Lung (tissue), 11 donors: ENCODE measurements at regions not wholly inside any gene's neighbourhood (a gene's known extent, or its start where the extent isn't known, plus 50 kb on each side); places are given as distances from the start of the nearest gene placed in this dataset.
A peak's percentile ranks its signal among the peaks of the same experiment; 100 is the strongest.

Experiments used
- ATAC-seq: fragments of 200-7000 bp; cut with Tn5 transposase; one replicate; pipeline ENCODE4 v1.9.1; 2020; ENCODE audit warnings: moderate number of reproducible peaks; ENCODE audit not compliant: insufficient read depth, low FRiP score
- DNase-seq, 3 donors: peaks; one replicate each; pipeline ENCODE4 v3.0.0-alpha.2; 2013 to 2017
- H3K27ac ChIP-seq, 2 donors: one replicate each; pipeline ENCODE4 v1.5.1; 2013; ENCODE audit warnings: mild to moderate bottlenecking in 2 of 2, moderate library complexity in 2 of 2, control low read depth in 1 of 2, inconsistent platforms in 1 of 2, low read depth in 1 of 2, low read length in 1 of 2
- H3K27me3 ChIP-seq, 3 donors: one replicate each; pipeline ENCODE4 v1.5.1; 2013; ENCODE audit warnings: low read length in 2 of 3; ENCODE audit not compliant: control insufficient read depth in 3 of 3, insufficient read depth in 3 of 3
- H3K36me3 ChIP-seq, 4 donors: one replicate each; pipeline ENCODE4 v1.5.1; 2013; ENCODE audit warnings: low read length in 4 of 4, mild to moderate bottlenecking in 1 of 4, moderate library complexity in 1 of 4; ENCODE audit not compliant: control insufficient read depth in 4 of 4, insufficient read depth in 4 of 4
- H3K4me1 ChIP-seq, 5 donors: one replicate each; pipeline ENCODE4 v1.5.1; 2013; ENCODE audit warnings: low read length in 5 of 5, mild to moderate bottlenecking in 2 of 5, moderate library complexity in 1 of 5; ENCODE audit not compliant: control insufficient read depth in 5 of 5, insufficient read depth in 5 of 5
- H3K4me3 ChIP-seq: one replicate; pipeline ENCODE4 v1.5.1; 2013; ENCODE audit warnings: mild to moderate bottlenecking, control low read depth, moderate library complexity
- H3K9ac ChIP-seq, 2 donors: one replicate each; pipeline ENCODE4 v1.5.1; 2013; ENCODE audit warnings: low read length in 2 of 2, control low read depth in 1 of 2; ENCODE audit not compliant: insufficient read depth in 1 of 2
- H3K9me3 ChIP-seq, 4 donors: one replicate each; pipeline ENCODE4 v1.5.1; 2013; ENCODE audit warnings: low read length in 3 of 4, mild to moderate bottlenecking in 1 of 4, moderate library complexity in 1 of 4; ENCODE audit not compliant: control insufficient read depth in 4 of 4, insufficient read depth in 3 of 4
- WGBS, 2 donors: extraction: QIAGEN DNeasy Blood & Tissue Kit; methylation state at CpG; one replicate each; pipeline ENCODE4 v1.1.7; 2013; 5-methylcytosine and 5-hydroxymethylcytosine counted together
- TF ChIP-seq, protein P1 (sequence below): IDR thresholded peaks from 2 replicates; pipeline ENCODE4 v1.5.1; 2012; ENCODE audit warnings: mild to moderate bottlenecking; ENCODE audit errors: control extremely low read depth, extremely low read depth
- donor health status: control.
- donor health status: control.
- donor health status: Bipolar disorder and iron deficiency.
- donor health status: healthy.
- donor health status: DM: yes; HTN: yes; CAD: no.

DNA sequence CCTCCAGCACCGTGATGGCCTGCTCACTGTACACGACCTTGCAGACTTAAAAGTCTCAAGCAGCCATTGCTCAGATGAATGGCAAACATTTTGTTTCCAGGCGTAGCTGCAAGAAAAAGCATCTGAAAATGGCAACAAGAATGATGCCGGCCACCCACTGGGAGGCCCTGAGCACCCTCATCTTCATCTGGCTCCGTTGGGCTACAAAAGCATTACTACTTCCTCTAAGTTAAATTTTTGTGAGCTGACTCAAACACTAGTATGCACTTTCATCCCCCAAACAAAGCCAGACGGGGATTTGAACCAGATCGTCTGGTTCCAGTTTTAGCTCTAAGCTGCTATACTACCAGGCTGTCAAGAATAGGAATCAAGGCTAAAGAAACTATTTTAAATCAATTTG, 116.6 kb upstream of the CDK1 start:
- peak in 1 of 3 donors; percentile 31 for DNase-seq
- Histone ChIP-seq H3K4me1 (peaks cover 0 to 5% (median 2%) of the 10 kb centered on the region in 5 donors), H3K27ac (peak overlapping the region in 1 of 2 donors; percentile 47), H3K27me3 (no peaks in the 10 kb centered on the region), H3K4me3 (no peak overlapping the region), H3K36me3 (peaks cover 0 to 3% (median 0%) of the 10 kb centered on the region in 4 donors), H3K9ac (no peak overlapping the region), H3K9me3 (peaks cover 0 to 4% (median 0%) of the 10 kb centered on the region in 4 donors)
- TF ChIP-seq, protein P1, sequence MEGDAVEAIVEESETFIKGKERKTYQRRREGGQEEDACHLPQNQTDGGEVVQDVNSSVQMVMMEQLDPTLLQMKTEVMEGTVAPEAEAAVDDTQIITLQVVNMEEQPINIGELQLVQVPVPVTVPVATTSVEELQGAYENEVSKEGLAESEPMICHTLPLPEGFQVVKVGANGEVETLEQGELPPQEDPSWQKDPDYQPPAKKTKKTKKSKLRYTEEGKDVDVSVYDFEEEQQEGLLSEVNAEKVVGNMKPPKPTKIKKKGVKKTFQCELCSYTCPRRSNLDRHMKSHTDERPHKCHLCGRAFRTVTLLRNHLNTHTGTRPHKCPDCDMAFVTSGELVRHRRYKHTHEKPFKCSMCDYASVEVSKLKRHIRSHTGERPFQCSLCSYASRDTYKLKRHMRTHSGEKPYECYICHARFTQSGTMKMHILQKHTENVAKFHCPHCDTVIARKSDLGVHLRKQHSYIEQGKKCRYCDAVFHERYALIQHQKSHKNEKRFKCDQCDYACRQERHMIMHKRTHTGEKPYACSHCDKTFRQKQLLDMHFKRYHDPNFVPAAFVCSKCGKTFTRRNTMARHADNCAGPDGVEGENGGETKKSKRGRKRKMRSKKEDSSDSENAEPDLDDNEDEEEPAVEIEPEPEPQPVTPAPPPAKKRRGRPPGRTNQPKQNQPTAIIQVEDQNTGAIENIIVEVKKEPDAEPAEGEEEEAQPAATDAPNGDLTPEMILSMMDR, result no peak
- ATAC-seq, result no peak
- WGBS, 2 donors, result 68 to 78% methylated on average over 7 of the region's 7 CpGs

- H3K27ac ChIP-seq, result no peak overlapping the region
- H3K4me3 ChIP-seq, result no peak overlapping the region
- H3K9me3 ChIP-seq, result peaks cover 0 to 4% (median 0%) of the 10 kb centered on the region in 4 donors
- TF ChIP-seq, protein P1, result no peak
- H3K9ac ChIP-seq, result no peak overlapping the region
- 38 to 100% methylated on average over 1 of the region's 1 CpG for WGBS, 2 donors
- no peaks in the 10 kb centered on the region for H3K27me3 ChIP-seq
- no peak for ATAC-seq
- peaks cover 0 to 3% (median 0%) of the 10 kb centered on the region in 4 donors for H3K36me3 ChIP-seq
- peaks cover 0 to 2% (median 0%) of the 10 kb centered on the region in 5 donors for H3K4me1 ChIP-seq
- no peak for DNase-seq
Observed at GRCh38 chr10:60660625-60661024, 117.7 kb upstream of the CDK1 start.

GRCh38 chr10:60654813-60655464, 123.3 kb upstream of the CDK1 start:
- Histone ChIP-seq H3K4me1 (no peaks in the 10 kb centered on the region), H3K27me3 (no peaks in the 10 kb centered on the region), H3K36me3 (no peaks in the 10 kb centered on the region), H3K4me3 (no peak overlapping the region), H3K9me3 (peaks cover 0 to 4% (median 0%) of the 10 kb centered on the region in 4 donors), H3K27ac (no peak overlapping the region), H3K9ac (no peak overlapping the region)
- ATAC-seq (no peak), DNase-seq (no peak)
- 69 to 75% methylated on average over 4 of the region's 4 CpGs for WGBS, 2 donors
- TF ChIP-seq, protein P1, result no peak

DNA sequence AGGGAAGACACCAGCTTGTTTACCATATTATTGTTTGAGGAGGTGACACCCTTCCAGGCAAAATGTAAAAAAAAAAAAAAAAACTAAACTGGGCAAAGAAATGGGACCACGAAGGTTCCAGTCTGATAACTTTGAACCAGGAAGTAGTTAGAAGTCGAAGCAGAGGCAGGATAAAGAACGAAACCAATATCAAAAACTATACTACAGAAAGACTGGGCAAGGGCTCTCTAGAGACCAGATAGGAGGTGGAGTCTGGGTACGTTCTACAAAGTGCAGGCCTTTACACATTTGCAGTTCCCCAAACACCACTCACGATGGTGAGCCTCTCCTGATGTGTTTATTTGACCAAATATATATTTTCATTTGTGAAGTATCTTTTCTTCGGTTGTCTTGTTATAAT, 125.7 kb upstream of the CDK1 start:
- TF ChIP-seq, protein P1, result no peak
- Histone ChIP-seq H3K36me3 (no peaks in the 10 kb centered on the region), H3K4me3 (no peak overlapping the region), H3K9ac (no peak overlapping the region), H3K4me1 (no peaks in the 10 kb centered on the region), H3K27ac (no peak overlapping the region), H3K27me3 (no peaks in the 10 kb centered on the region), H3K9me3 (no peaks in the 10 kb centered on the region)
- WGBS, 2 donors, result 84 to 89% methylated on average over 6 of the region's 6 CpGs
- DNase-seq (no peak), ATAC-seq (no peak)
